ENCODE measurements at regions not wholly inside any gene's neighbourhood (a gene's known extent, or its start where the extent isn't known, plus 50 kb on each side); places are given as distances from the start of the nearest gene placed in this dataset.

DNA sequence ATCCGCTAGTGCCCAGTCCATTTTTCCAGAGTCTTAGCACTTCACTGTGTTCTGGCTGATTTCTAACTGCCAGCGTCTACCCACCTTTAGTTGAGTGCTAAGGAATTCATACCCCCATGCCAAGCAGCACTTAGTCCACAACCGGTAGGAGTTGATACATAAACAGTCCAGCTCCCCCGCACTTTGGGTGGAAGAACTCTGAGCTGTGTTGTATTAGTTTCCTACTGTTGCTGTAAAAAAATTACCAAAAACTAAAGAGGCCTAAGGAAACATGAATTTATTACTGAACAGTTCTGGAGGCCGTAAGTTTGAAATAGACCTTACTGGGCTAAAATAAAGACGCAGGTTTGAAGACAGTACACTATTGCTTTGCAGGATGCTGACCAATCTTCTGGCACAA is 87.6 kb downstream of the SLC24A2 start:
- intact Hi-C loops (cut with DNase I), result no loop called here
- Histone ChIP-seq H3K4me1 (no peaks in the 10 kb centered on the region), H3K4me3 (no peak overlapping the region), H3K36me3 (no peaks in the 10 kb centered on the region), H3K9me3 (no peaks in the 10 kb centered on the region), H3K27me3 (no peaks in the 10 kb centered on the region), H3K27ac (no peak overlapping the region)
- TF ChIP-seq, protein P1, sequence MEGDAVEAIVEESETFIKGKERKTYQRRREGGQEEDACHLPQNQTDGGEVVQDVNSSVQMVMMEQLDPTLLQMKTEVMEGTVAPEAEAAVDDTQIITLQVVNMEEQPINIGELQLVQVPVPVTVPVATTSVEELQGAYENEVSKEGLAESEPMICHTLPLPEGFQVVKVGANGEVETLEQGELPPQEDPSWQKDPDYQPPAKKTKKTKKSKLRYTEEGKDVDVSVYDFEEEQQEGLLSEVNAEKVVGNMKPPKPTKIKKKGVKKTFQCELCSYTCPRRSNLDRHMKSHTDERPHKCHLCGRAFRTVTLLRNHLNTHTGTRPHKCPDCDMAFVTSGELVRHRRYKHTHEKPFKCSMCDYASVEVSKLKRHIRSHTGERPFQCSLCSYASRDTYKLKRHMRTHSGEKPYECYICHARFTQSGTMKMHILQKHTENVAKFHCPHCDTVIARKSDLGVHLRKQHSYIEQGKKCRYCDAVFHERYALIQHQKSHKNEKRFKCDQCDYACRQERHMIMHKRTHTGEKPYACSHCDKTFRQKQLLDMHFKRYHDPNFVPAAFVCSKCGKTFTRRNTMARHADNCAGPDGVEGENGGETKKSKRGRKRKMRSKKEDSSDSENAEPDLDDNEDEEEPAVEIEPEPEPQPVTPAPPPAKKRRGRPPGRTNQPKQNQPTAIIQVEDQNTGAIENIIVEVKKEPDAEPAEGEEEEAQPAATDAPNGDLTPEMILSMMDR (IDR thresholded peaks at IDR 0.05), result no peak
- DNase-seq (ENCODE audit: low spot score in 2 of 2), result no peak

DNA sequence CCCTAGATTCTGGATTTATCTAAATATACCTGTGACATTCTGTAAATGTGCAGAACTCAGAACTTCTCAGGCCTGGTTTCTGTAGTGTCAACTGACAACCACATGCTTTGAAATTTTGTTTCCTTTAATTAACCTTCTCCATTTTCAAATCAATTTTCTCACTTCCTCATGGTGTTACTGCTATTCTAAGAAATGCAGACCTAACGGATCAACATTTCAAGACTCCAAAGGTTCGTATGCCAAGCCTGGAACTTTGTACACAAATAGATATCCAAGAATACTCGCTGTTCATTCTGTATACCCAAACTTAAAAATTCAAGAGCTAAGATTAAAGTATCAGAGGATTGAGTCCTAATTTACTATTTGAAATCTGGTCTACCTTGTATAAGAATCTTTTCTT is 88.1 kb downstream of the SLC24A2 start:
- no peaks in the 10 kb centered on the region for H3K27me3 ChIP-seq
- H3K27ac ChIP-seq, result no peak overlapping the region
- intact Hi-C loops (cut with DNase I), result no loop called here
- no peaks in the 10 kb centered on the region for H3K36me3 ChIP-seq
- no peak overlapping the region for H3K4me3 ChIP-seq
- H3K9me3 ChIP-seq, result no peaks in the 10 kb centered on the region
- DNase-seq (ENCODE audit: low spot score in 2 of 2), result no peak
- TF ChIP-seq, protein P1 (IDR thresholded peaks at IDR 0.05), result no peak
- no peaks in the 10 kb centered on the region for H3K4me1 ChIP-seq

DNA sequence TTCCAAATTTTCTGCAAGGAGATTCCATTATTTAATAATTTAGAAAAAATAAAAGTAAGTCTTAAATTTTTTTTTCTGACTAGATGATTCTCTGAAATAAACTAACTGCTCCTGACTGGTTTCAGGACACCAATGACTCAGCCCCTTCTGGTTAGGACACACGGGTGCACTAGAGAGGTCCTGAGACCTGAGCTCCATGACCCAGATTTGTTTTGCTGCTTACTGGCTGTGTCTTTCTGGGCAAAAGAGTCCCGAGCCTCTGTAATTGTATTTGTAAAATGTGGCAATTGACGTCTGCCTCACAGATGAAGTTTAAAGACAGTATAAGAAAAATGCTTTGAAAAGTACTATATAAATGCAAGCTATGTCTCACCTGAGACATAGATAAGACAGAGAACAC is 89.1 kb downstream of the SLC24A2 start:
- DNase-seq (ENCODE audit: low spot score in 2 of 2), result no peak
- no peaks in the 10 kb centered on the region for H3K4me1 ChIP-seq
- TF ChIP-seq, protein P1 (IDR thresholded peaks at IDR 0.05), result no peak
- H3K36me3 ChIP-seq, result no peaks in the 10 kb centered on the region
- no peaks in the 10 kb centered on the region for H3K9me3 ChIP-seq
- H3K27me3 ChIP-seq, result no peaks in the 10 kb centered on the region
- H3K27ac ChIP-seq, result no peak overlapping the region
- intact Hi-C loops (cut with DNase I), result no loop called here
- H3K4me3 ChIP-seq, result no peak overlapping the region

DNA sequence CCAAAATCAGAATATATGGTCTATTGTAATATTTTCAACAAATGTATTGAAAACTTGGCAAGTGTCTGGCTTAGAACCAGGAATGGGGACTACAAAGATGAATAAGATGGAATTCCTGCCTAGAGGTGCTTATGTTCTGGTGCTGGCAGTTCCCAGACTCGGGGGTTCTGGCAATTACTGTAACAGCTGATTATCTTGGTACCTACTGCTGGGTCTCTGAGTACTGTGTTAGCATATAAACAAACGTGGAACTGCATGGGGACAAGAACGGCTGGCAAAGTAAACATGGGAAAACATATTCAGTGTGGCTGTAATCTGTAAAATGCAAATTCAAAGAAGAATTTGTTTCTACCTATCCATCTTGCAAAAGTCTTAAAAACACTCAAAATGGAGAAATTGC is 89.9 kb downstream of the SLC24A2 start:
- Histone ChIP-seq H3K27me3 (no peaks in the 10 kb centered on the region), H3K4me3 (no peak overlapping the region), H3K36me3 (no peaks in the 10 kb centered on the region), H3K27ac (no peak overlapping the region), H3K4me1 (no peaks in the 10 kb centered on the region), H3K9me3 (no peaks in the 10 kb centered on the region)
- no peak for DNase-seq (ENCODE audit: low spot score in 2 of 2)
- TF ChIP-seq, protein P1 (IDR thresholded peaks at IDR 0.05), result no peak
- intact Hi-C loops (cut with DNase I), result no loop called here

DNA sequence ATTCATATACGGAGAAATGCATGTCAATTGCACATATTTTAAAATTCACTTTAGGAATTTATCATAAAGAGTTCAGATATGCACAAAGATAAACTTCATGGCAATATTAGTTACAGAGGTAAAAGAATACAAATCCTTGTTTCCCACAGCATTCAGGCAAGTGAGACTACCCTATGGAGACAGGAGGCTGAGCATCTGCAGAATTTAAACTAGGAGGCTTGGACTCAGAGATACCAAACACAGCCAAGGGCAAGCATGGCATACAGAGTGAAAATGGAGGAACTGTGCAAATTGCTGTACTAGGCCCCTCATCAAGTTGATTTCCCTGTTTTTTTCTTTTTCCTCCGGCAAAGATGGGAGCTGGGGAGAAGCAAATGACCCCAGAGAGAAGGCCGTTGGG is 94.2 kb downstream of the SLC24A2 start:
- TF ChIP-seq, protein P1 (IDR thresholded peaks at IDR 0.05), result no peak
- no peaks in the 10 kb centered on the region for H3K9me3 ChIP-seq
- H3K27ac ChIP-seq, result no peak overlapping the region
- H3K4me3 ChIP-seq, result no peak overlapping the region
- intact Hi-C loops (cut with DNase I), result no loop called here
- H3K36me3 ChIP-seq, result no peaks in the 10 kb centered on the region
- H3K4me1 ChIP-seq, result no peaks in the 10 kb centered on the region
- H3K27me3 ChIP-seq, result no peaks in the 10 kb centered on the region
- DNase-seq (ENCODE audit: low spot score in 2 of 2), result no peak

DNA sequence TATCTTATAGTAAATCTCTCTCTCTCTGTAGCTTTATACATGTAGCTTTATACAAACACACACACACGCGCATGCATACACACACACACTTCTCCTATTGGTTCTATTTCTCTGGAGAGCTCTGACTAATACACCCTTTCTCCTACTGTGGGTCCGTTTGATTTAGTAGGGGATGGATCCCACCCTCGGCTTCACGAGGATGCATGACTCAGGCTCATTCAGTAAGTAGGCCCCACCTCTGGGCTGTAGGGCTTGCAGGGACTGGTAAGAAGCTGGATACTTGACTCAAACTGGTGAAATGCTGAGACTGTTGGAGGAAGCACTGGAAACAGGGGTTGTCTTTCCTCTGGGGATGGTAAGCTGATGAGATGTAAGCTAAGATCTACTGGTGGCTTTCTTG is 98.7 kb downstream of the SLC24A2 start:
- no peak overlapping the region for H3K4me3 ChIP-seq
- H3K27me3 ChIP-seq, result no peaks in the 10 kb centered on the region
- no peak for DNase-seq (ENCODE audit: low spot score in 2 of 2)
- H3K27ac ChIP-seq, result no peak overlapping the region
- intact Hi-C loops (cut with DNase I), result no loop called here
- no peaks in the 10 kb centered on the region for H3K36me3 ChIP-seq
- no peaks in the 10 kb centered on the region for H3K4me1 ChIP-seq
- H3K9me3 ChIP-seq, result no peaks in the 10 kb centered on the region
- TF ChIP-seq, protein P1 (IDR thresholded peaks at IDR 0.05), result no peak
